ENCODE measurements at regions not wholly inside any gene's neighbourhood (a gene's known extent, or its start where the extent isn't known, plus 50 kb on each side); places are given as distances from the start of the nearest gene placed in this dataset.

- no peak for TF ChIP-seq CTCF (conservative IDR thresholded peaks at IDR 0.05; ENCODE audit: low read depth, low read length)
- no peak for DNase-seq (ENCODE audit: low read depth)
- no peak overlapping the region for H3K4me3 ChIP-seq (ENCODE audit: low read depth, low read length)
Observed at GRCh38 chr7:42406358-42406757, 169.3 kb upstream of the GLI3 start.

GRCh38 chr7:42405782-42406181 lies 168.8 kb upstream of the GLI3 start:
- no peak overlapping the region for H3K4me3 ChIP-seq (ENCODE audit: low read depth, low read length)
- DNase-seq (ENCODE audit: low read depth) = no peak
- TF ChIP-seq CTCF (conservative IDR thresholded peaks at IDR 0.05; ENCODE audit: low read depth, low read length) = no peak

GRCh38 chr7:42403831-42404230 lies 166.8 kb upstream of the GLI3 start:
- no peak overlapping the region for H3K4me3 ChIP-seq (ENCODE audit: low read depth, low read length)
- no peak for TF ChIP-seq CTCF (conservative IDR thresholded peaks at IDR 0.05; ENCODE audit: low read depth, low read length)
- DNase-seq (ENCODE audit: low read depth) = no peak

GRCh38 chr7:42400961-42401360 lies 164.0 kb upstream of the GLI3 start:
- no peak overlapping the region for H3K4me3 ChIP-seq (ENCODE audit: low read depth, low read length)
- DNase-seq (ENCODE audit: low read depth) = no peak
- no peak for TF ChIP-seq CTCF (conservative IDR thresholded peaks at IDR 0.05; ENCODE audit: low read depth, low read length)

- no peak for TF ChIP-seq CTCF (conservative IDR thresholded peaks at IDR 0.05; ENCODE audit: low read depth, low read length)
- DNase-seq (ENCODE audit: low read depth) = no peak
- H3K4me3 ChIP-seq (ENCODE audit: low read depth, low read length) = no peak overlapping the region
Observed at GRCh38 chr7:42400211-42400772, 163.3 kb upstream of the GLI3 start.

- DNase-seq (ENCODE audit: low read depth) = no peak
- TF ChIP-seq CTCF (conservative IDR thresholded peaks at IDR 0.05; ENCODE audit: low read depth, low read length) = no peak
Observed at GRCh38 chr7:42395607-42396006, 158.6 kb upstream of the GLI3 start.

GRCh38 chr7:42392826-42393225 lies 155.8 kb upstream of the GLI3 start:
- no peak overlapping the region for H3K4me3 ChIP-seq (ENCODE audit: low read depth, low read length)
- no peak for DNase-seq (ENCODE audit: low read depth)
- no peak for TF ChIP-seq CTCF (conservative IDR thresholded peaks at IDR 0.05; ENCODE audit: low read depth, low read length)

More at GRCh38 chr7:42395607-42396006, 158.6 kb upstream of the GLI3 start:
- no peak overlapping the region for H3K4me3 ChIP-seq (ENCODE audit: low read depth, low read length)

Measured in epithelial cell of proximal tubule (primary cell).